ENCODE measurements at regions not wholly inside any gene's neighbourhood (a gene's known extent, or its start where the extent isn't known, plus 50 kb on each side); places are given as distances from the start of the nearest gene placed in this dataset.

- POLR2A ChIA-PET (ENCODE audit: partially characterized antibody): no interaction called here
- 92% methylated on average over 4 of the region's 4 CpGs; no CpG with 5 or more reads in 1 of the 2 experiments for WGBS, 2 experiments (ENCODE audit: extremely low coverage in 1 of 2, insufficient coverage in 1 of 2, insufficient read length in 1 of 2, insufficient replicate concordance in 2 of 2, low coverage in 1 of 2, low lambda C conversion rate in 2 of 2, missing lambda C conversion rate in 1 of 2)
- Histone ChIP-seq H2BK5ac (ENCODE audit: low read depth, low read length) (no peak overlapping the region), H3K4me3 (ENCODE audit: extremely low read depth in 1 of 4, insufficient read depth in 2 of 4, low read depth in 3 of 4, low read length in 4 of 4) (no peak overlapping the region), H3K4me1 (replicated peaks in 1 of 4; ENCODE audit: control insufficient read depth in 3 of 4, insufficient read depth in 4 of 4, low read length in 3 of 4) (no peaks in the 10 kb centered on the region), H2BK12ac (ENCODE audit: low read depth, low read length) (no peak overlapping the region), H3K4ac (replicated peaks; ENCODE audit: insufficient read length, low read depth, low read length) (no peak overlapping the region), H3K9ac (replicated peaks in 1 of 4; ENCODE audit: extremely low read depth in 1 of 4, low read depth in 3 of 4, low read length in 3 of 4) (no peak overlapping the region), H3K56ac (replicated peaks; ENCODE audit: insufficient read length, low read depth, low read length) (no peak overlapping the region), H3K36me3 (ENCODE audit: control insufficient read depth in 2 of 4, insufficient read depth in 4 of 4, low read length in 3 of 4) (no peaks in the 10 kb centered on the region), H4K5ac (ENCODE audit: insufficient read length, low read depth, low read length) (no peak overlapping the region), H3K27ac (ENCODE audit: low read depth, low read length) (no peak overlapping the region), H3K9me3 (ENCODE audit: insufficient read depth in 2 of 2, low read depth in 1 of 2, low read length in 1 of 2) (peaks cover 0 to 9% of the 10 kb centered on the region in 2 experiments; a peak in 1 of 4 replicates), H2BK120ac (replicated peaks; ENCODE audit: low read depth, low read length) (no peak overlapping the region), H2BK20ac (ENCODE audit: low read length) (no peak overlapping the region), H3K79me1 (ENCODE audit: low read depth, low read length) (no peaks in the 10 kb centered on the region), H2BK15ac (ENCODE audit: low read length) (no peak overlapping the region), H3K14ac (ENCODE audit: insufficient read length) (no peak overlapping the region), H3K4me2 (ENCODE audit: insufficient read depth in 1 of 2, low read depth in 2 of 2, low read length in 2 of 2) (no peak overlapping the region), H4K8ac (ENCODE audit: extremely low read depth, insufficient read depth, low read length) (no peak overlapping the region), H3K23ac (ENCODE audit: insufficient read length) (no peak overlapping the region), H3K27me3 (replicated peaks in 1 of 4; ENCODE audit: control insufficient read depth in 3 of 4, extremely low read depth in 1 of 4, insufficient read depth in 3 of 4, low read length in 3 of 4) (no peaks in the 10 kb centered on the region; a peak in 3 of 7 replicates), H3K79me2 (ENCODE audit: control insufficient read depth in 1 of 2, insufficient read depth in 2 of 2, low read length in 2 of 2) (no peaks in the 10 kb centered on the region), H2AK5ac (ENCODE audit: low read depth, low read length) (no peak overlapping the region), H4K20me1 (replicated peaks in 1 of 2; ENCODE audit: control insufficient read depth in 1 of 2, insufficient read depth in 2 of 2, low read length in 2 of 2) (no peaks in the 10 kb centered on the region), H3K18ac (ENCODE audit: extremely low read depth, low read length) (no peak overlapping the region), H4K91ac (replicated peaks; ENCODE audit: insufficient read length, low read length) (no peak overlapping the region), H3K23me2 (ENCODE audit: low read depth, low read length) (no peaks in the 10 kb centered on the region; the same call in 1 of the 2 replicates), H2AFZ (ENCODE audit: low read length) (no peak overlapping the region)
- DNase-seq (ENCODE audit: low read depth in 1 of 2, low spot score in 2 of 2) (no peak), FAIRE-seq (no peak)
- CTCF ChIA-PET (ENCODE audit: partially characterized antibody): no interaction called here
- TF ChIP-seq TAF7 (optimal IDR thresholded peaks at IDR 0.05; ENCODE audit: borderline replicate concordance, low read depth, low read length): no peak
- TF ChIP-seq TCF12 (IDR thresholded peaks at IDR 0.05; ENCODE audit: low read depth, low read length): no peak
- TF ChIP-seq CTBP2 (IDR thresholded peaks at IDR 0.05; ENCODE audit: borderline replicate concordance, insufficient read depth, insufficient read length, low read length): no peak
- no peak for TF ChIP-seq SIX5 (IDR thresholded peaks at IDR 0.05; ENCODE audit: low read depth, low read length)
- no peak for TF ChIP-seq KDM4A (IDR thresholded peaks at IDR 0.05; ENCODE audit: low read depth, low read length, severe bottlenecking)
- no peak for TF ChIP-seq MAFK (IDR thresholded peaks at IDR 0.05; ENCODE audit: low read depth, low read length)
- TF ChIP-seq TEAD4 (IDR thresholded peaks at IDR 0.05; ENCODE audit: low read depth, low read length): no peak
- no peak for TF ChIP-seq POLR2AphosphoS5 (IDR thresholded peaks at IDR 0.05; ENCODE audit: low read depth, low read length)
- TF ChIP-seq ATF3 (IDR thresholded peaks at IDR 0.05; ENCODE audit: insufficient read depth, low read depth, low read length): no peak
- TF ChIP-seq FOSL1 (IDR thresholded peaks at IDR 0.05; ENCODE audit: insufficient read depth, low read depth, low read length): no peak
- TF ChIP-seq USF2 (IDR thresholded peaks at IDR 0.05; ENCODE audit: low read length): no peak
- no peak for TF ChIP-seq SP4 (IDR thresholded peaks at IDR 0.05; ENCODE audit: low read length)
- TF ChIP-seq CEBPB (IDR thresholded peaks at IDR 0.05; ENCODE audit: low read depth, low read length): no peak
Observed at GRCh38 chr20:60242836-60243505, 284.7 kb downstream of the CDH26 start.

All from H1 (cell line).